ENCODE measurements at regions not wholly inside any gene's neighbourhood (a gene's known extent, or its start where the extent isn't known, plus 50 kb on each side); places are given as distances from the start of the nearest gene placed in this dataset.

- intact Hi-C loops (cut with DNase I, micrococcal nuclease), result no loop called here
- ATAC-seq (no peak), DNase-seq (no peak)
Observed at GRCh38 chr6:112745765-112746164, 398.6 kb downstream of the RFPL4B start.

DNA sequence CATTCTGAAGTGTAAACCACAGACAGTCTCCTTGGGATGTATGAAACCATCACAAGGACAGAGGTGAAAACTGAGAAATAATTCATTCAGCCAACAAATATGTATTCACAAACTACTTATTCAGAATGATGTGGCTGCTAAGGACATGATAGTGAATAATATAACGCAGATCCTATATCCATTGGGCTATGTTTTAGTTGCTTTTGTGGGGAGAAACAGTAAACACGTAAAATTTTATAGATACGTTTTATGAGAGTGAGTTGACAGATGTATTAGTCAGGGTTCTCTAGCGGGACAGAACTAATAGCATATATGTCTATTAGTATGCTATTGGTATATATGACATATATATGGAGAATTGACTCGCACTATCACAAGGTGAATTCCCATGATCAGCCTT lies 402.5 kb downstream of the RFPL4B start:
- intact Hi-C loops (cut with DNase I, micrococcal nuclease), result no loop called here
- no peak for DNase-seq
- no peak for ATAC-seq

- DNase-seq (no peak), ATAC-seq (no peak)
- intact Hi-C loops (cut with DNase I, micrococcal nuclease), result no loop called here
Observed at GRCh38 chr6:112752305-112752704, 405.2 kb downstream of the RFPL4B start.

DNA sequence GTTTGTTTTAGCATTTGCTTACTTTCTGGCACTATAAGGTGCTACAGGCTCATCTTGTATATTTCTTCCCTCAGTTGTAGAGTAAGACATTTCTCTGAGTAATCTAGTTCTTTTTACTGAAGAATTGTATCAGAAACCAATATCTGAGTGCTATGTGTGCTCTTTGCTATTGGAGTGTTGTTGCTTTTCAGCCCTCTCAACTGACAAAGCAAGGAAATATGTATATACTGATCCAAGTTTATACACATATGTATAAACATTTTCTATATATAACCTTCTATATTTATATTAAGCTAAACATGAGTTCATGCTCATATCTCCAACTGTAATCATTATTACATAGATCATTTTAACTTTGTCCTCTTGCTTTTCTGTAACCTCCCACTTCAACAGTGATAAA lies 405.7 kb downstream of the RFPL4B start:
- intact Hi-C loops (cut with DNase I, micrococcal nuclease), result no loop called here
- DNase-seq (no peak), ATAC-seq (no peak)

- DNase-seq, result no peak
- intact Hi-C loops (cut with DNase I, micrococcal nuclease), result no loop called here
- ATAC-seq, result no peak
Observed at GRCh38 chr6:112760831-112761230, 413.7 kb downstream of the RFPL4B start.

DNA sequence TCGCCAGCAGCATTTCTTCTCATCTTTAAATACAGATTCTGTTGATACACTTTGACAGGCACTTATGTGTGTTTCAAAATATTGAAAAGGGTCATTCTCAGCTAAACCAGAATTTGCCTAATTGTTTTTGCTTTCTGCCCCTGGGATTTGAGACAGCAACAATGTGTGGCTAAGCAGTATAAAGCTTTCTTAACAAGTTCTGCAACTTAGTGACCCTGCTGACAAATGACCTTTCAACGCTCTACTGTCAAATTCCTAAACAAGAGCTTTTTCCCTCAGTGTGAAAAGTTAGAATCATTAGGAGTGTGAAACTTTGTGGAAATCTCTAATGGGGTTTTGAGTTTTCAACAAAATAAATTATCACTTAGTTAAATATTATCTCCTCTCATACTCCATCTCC lies 414.6 kb downstream of the RFPL4B start:
- DNase-seq (no peak), ATAC-seq (no peak)
- intact Hi-C loops (cut with DNase I, micrococcal nuclease), result no loop called here

DNA sequence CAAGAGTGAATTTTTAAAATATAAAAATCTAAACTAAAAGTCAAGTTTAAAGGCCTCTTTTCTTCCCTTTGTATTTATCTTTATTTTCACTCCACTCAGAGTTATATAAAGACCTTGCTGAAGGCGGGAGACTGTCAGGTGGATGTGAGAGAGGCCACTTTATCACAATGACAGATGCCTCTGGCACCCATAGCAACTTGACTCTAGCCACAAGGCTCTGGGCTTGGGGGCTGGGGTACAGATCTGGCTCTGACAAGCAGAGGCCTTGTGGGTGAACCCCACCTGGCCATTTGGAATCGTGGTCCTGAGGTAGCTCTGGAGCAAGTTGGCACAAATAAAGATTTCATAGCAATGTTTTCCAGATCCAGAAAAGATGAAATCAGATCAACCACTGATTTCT lies 417.2 kb downstream of the RFPL4B start:
- no peak for DNase-seq
- intact Hi-C loops (cut with DNase I, micrococcal nuclease), result no loop called here
- ATAC-seq, result no peak

DNA sequence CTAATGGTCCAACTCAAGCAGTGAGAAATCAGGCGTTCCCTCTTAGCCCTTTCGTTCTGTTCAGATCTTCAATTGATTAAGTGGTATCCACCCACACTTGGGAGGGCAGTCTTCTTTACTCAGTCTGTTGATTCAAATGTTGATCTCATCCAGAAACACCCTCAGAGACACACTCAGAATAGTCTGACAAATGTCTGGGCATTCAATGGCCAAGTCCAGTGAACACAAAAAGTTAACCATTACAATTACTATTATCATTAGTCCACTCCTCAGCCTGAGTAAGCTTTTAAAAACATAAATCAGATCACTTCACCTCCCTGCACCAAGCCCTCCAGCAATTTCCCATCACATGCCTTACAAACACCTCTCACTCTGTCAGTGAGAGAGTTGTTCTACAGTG lies 423.2 kb downstream of the RFPL4B start:
- DNase-seq (no peak), ATAC-seq (no peak)
- intact Hi-C loops (cut with DNase I, micrococcal nuclease), result no loop called here

DNA sequence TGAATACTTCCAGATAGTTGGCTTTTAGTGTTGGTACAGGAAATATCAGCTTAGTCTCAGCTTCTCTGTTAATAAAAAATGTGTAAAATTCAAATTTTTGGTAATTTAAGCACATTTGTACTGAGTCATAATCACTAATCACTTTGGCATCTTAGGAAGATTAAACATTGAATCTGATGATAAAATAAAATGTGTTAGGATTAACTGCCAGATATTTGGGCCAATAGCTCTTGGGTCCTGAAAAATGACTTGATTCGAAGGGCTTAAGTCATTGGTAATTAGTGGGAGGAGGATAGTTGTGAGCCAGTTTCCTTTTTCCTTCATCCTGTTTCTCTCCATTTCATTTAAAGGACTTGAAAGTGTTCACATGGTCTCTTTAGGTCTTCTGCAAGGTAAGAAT lies 426.1 kb downstream of the RFPL4B start:
- no peak for DNase-seq
- ATAC-seq, result no peak
- intact Hi-C loops (cut with DNase I, micrococcal nuclease), result no loop called here

DNA sequence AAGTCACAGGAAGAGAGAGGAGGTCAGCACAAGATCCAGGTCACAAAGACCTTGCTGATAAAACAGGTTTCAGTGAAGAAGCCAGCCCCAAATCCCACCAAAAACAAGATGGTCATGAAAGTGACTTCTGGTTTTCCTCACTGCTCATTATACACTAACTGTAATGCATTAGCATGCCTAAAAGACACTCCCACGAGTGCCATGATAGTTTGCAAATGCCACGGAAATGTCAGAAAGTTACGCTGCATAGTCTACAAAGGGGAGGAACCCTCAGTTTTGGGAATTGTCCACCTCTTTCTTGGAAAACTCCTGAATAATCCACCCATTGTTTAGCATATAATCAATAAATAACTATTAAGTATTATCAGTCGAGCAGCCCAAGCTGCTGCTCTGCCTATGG lies 427.2 kb downstream of the RFPL4B start:
- intact Hi-C loops (cut with DNase I, micrococcal nuclease), result no loop called here
- DNase-seq, result no peak
- no peak for ATAC-seq

GRCh38 chr6:112780498-112781096 lies 433.5 kb downstream of the RFPL4B start:
- ATAC-seq (peak; percentile 86), DNase-seq (peak; percentile 38 to 72)
- intact Hi-C loops (cut with DNase I, micrococcal nuclease), result loop anchor here in 1 of 2 donors (10.0 kb wide), 1 partner anchor 1104 kb away; no protein-coding TSS in a partner anchor

DNA sequence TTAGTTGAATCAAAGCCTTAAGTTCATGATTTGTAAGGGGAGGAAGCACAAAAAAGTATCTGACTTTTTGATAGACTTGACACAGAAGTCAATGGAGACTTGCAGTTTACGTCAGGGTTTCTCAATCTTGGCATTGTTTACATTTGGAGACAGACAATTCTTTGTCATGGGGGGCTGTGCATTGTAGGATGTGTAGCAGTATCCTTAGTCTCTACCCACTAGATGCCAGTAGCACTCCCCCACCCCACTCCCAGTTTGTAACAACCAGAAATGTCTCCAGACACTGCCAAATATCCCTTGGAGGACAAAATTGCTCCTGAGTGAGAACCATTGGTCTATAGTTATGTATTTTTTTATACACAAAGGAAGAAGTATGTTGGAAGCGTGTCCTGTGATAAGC lies 434.1 kb downstream of the RFPL4B start:
- ATAC-seq, result no peak
- DNase-seq, result no peak
- intact Hi-C loops (cut with DNase I, micrococcal nuclease), result loop anchor here in 1 of 2 donors (10.0 kb wide), 1 partner anchor 1104 kb away; no protein-coding TSS in a partner anchor

DNA sequence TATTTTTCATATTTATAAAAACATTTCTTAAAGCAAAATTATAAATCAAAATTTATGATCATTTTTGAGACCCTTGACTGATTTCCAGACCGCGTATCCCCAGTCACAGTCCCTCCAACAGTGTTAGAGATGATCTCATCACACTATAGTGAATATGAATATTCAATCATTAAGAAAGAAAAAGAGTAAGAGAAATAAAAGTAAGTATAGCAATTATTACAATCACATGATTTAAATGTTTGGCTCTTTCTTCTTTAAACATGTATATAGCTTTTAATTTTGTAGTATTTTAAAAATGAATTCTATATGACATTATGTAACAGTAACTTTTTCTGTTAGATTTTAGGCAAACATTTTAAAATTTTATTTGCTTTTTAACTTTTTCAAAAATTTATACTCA lies 438.3 kb downstream of the RFPL4B start:
- ATAC-seq (no peak), DNase-seq (no peak)
- intact Hi-C loops (cut with DNase I, micrococcal nuclease), result loop anchor here in 1 of 2 donors (10.0 kb wide), 1 partner anchor 1099 kb away; no protein-coding TSS in a partner anchor

- no peak for ATAC-seq
- DNase-seq, result no peak
- intact Hi-C loops (cut with DNase I, micrococcal nuclease), result loop anchor here in 1 of 2 donors (10.0 kb wide), 1 partner anchor 1098 kb away; no protein-coding TSS in a partner anchor
Observed at GRCh38 chr6:112786801-112787200, 439.7 kb downstream of the RFPL4B start.

GRCh38 chr6:112787371-112787770 lies 440.2 kb downstream of the RFPL4B start:
- ATAC-seq (no peak), DNase-seq (no peak)
- intact Hi-C loops (cut with DNase I, micrococcal nuclease), result loop anchor here in 1 of 2 donors (10.0 kb wide), 1 partner anchor 1097 kb away; no protein-coding TSS in a partner anchor

DNA sequence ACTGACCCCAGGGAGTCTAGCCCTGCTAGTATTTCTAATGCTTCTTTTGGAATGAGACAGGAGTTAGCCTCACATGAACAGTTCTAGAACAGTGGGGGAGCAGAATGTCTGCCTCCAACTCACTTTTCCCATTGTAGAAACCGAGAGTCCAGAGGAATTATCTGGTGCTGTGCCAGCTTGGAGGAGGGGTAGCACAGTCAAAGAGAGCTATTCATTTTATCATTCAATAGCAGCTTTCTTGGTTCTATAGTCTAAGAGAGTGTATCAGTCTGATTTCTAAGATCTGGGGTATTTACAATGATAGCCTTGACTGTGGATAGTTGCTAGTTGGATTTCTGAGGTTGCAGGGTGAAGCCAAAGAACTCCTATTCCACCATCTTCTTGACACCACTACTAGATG lies 448.2 kb downstream of the RFPL4B start:
- intact Hi-C loops (cut with DNase I, micrococcal nuclease), result no loop called here
- ATAC-seq, result no peak

DNA sequence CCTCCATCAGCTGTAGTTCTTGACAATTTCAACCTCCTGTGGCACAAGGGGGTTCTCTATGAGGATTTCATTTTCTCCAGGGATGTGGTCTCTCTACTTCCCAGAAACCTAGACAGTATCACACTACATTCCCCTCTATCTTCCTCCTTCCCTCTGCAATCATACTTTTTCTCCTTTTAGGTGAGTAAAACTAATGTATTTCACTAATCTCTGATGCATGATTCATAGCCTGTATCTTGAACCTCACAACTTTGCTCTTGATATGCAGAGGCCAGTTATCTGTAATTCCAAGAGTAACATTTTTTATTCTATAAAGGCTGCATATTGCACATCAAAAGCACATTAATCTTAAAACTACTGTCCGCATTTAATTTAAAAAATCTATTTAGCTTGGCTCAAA lies 449.6 kb downstream of the RFPL4B start:
- intact Hi-C loops (cut with DNase I, micrococcal nuclease), result no loop called here
- ATAC-seq (no peak), DNase-seq (no peak)

More for the DNA sequence above, 448.2 kb downstream of the RFPL4B start:
- no peak for DNase-seq

DNA sequence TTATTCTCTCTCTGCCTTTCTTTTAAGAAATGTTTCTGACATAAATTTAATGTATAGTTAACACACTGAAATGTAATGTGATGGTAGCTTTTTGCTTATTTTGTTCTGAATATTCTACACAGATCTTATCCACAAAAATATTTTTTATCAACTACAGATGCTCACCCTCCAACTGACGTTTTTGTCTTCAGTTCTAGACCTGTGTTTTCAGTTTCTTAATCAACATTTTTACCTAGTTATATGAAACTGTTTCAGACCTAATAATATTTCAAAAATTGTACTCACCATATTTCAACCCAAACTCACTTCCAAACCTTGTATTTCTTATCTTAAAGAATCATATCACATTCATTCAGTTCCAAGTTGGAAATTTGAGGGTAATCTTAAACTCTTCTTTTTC lies 452.8 kb downstream of the RFPL4B start:
- intact Hi-C loops (cut with DNase I, micrococcal nuclease), result no loop called here
- DNase-seq (no peak), ATAC-seq (no peak)

GRCh38 chr6:112800439-112800838 lies 453.3 kb downstream of the RFPL4B start:
- DNase-seq (no peak), ATAC-seq (no peak)
- intact Hi-C loops (cut with DNase I, micrococcal nuclease), result no loop called here

DNA sequence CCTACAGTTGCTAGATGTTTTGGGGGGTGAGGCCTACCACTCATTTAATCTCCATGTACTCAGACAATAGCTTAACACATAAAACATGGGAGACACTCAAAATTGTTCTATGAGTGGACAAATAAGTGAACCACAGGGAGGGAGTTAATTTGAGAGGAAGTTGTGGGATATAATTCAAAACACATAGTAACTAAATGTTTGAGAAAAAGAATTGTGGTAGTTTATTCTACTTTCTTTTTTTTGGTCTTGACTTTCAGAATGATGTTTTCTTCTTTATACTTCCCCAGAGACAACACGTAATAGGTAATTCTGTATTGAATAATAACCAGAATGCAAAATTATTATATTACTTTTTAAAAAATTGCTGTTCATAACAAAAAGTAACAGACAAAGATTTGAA lies 453.8 kb downstream of the RFPL4B start:
- intact Hi-C loops (cut with DNase I, micrococcal nuclease), result no loop called here

DNA sequence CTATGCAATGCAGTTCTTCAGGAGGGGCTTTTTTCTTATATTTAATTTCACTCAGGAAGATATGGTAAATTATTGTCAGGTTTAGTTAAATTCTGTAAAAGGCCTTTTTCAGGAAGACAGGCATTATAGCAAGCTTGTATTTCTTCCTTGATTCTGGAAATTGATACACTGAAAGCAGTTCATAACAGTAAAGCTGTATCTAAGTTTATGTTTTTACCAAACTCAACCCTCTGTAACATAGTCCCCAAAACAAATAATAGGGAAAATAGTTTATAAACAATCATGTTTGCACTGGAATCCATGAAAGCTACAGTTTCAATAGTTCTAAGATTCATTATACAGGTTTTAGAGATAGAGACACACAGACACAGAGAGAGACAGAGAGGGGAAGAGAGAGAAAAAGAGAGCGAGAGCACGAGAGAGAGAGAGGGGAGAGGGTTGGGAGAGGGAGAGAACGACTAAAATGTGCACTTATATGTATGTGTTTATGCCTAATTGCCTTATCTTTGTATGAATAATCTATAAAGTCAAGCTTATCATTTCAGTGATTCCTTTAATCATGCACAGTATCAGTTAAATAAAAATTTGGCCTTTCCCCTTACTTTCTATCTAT lies 454.4 kb downstream of the RFPL4B start:
- ATAC-seq (no peak), DNase-seq (no peak)
- intact Hi-C loops (cut with DNase I, micrococcal nuclease), result no loop called here

More for the DNA sequence above, 453.8 kb downstream of the RFPL4B start:
- no peak for ATAC-seq
- no peak for DNase-seq
